HCT116 (cell line): ENCODE measurements at regions not wholly inside any gene's neighbourhood (a gene's known extent, or its start where the extent isn't known, plus 50 kb on each side); places are given as distances from the start of the nearest gene placed in this dataset.

Source experiments
- ATAC-seq: fragments of 200-7000 bp; cut with Tn5 transposase; 2 replicates; pipeline ENCODE4 v1.9.1; 2020; ENCODE audit warnings: mild to moderate bottlenecking, moderate library complexity
- BruUV-seq: library from RNA; stranded (reverse); fragments of 400-500 nt; replicated peaks from 2 replicates; lab custom pipeline; 2021; lab: Mats Ljungman, UMichigan
- CTCF ChIA-PET: fragments of 300-600 bp; sonication (Branson Sonifier 250); formaldehyde crosslinking; loops from one replicate; lab custom pipeline; 2021; ENCODE audit warnings: antibody characterized with exemption; lab: Charles Lee
- POLR2A ChIA-PET: fragments of 300-600, 350-600 bp; sonication (Branson Sonifier 250); formaldehyde crosslinking; loops from one replicate; lab custom pipeline; 2021; ENCODE audit warnings: antibody characterized with exemption; lab: Charles Lee
- RAD21 ChIA-PET, 2 experiments: fragments of 300-600 bp; sonication (Branson Sonifier 250); formaldehyde crosslinking; loops; one replicate each; lab custom pipeline; 2023; ENCODE audit warnings: low total read pairs in 2 of 2; ENCODE audit not compliant: uncharacterized antibody in 2 of 2, unreplicated experiment in 2 of 2, low non-redundant PET in 1 of 2; lab: Charles Lee
- DNase-seq: peaks from one replicate; pipeline ENCODE4 v3.0.0-alpha.2; 2010; ENCODE audit warnings: low read depth, low spot score
- H2AFZ ChIP-seq: fragments of 200-600 bp; shearing (Covaris generic), sonication (generic); 2 replicates; pipeline ENCODE4 v1.6.1; 2017; ENCODE audit warnings: low read depth, mixed run types, mixed read lengths, antibody characterized with exemption, low read length; ENCODE audit not compliant: poor library complexity, severe bottlenecking
- H3K27ac ChIP-seq: 2 replicates; pipeline ENCODE4 v1.5.1; 2012; ENCODE audit warnings: low read depth, low read length
- H3K27me3 ChIP-seq: fragments of 200-600 bp; sonication (generic); 2 replicates; pipeline ENCODE4 v1.6.1; 2016; ENCODE audit warnings: mixed run types, low read length, mixed read lengths; ENCODE audit not compliant: insufficient read depth
- H3K36me3 ChIP-seq, 2 experiments: fragments of 200-500 bp in 1 of 2; fragments of 200-600 bp in 1 of 2; sonication (Bioruptor generic) in 1 of 2; sonication (generic) in 1 of 2; 2 replicates each; pipeline versions ENCODE4 v1.5.1 to v1.6.1; 2014 to 2016; ENCODE audit warnings: low read length in 2 of 2, inconsistent platforms in 1 of 2, mixed read lengths in 1 of 2, mixed run types in 1 of 2; ENCODE audit not compliant: insufficient read depth in 2 of 2, control insufficient read depth in 1 of 2
- H3K4me1 ChIP-seq, 2 experiments: fragments of 200-600 bp in 1 of 2; sonication (generic) in 1 of 2; 2 replicates each; pipeline versions ENCODE4 v1.5.1 to v1.6.1; 2012 to 2017; ENCODE audit warnings: low read length in 2 of 2, inconsistent platforms in 1 of 2, mild to moderate bottlenecking in 1 of 2, mixed read lengths in 1 of 2, mixed run types in 1 of 2, moderate library complexity in 1 of 2; ENCODE audit not compliant: insufficient read depth in 2 of 2, control insufficient read depth in 1 of 2
- H3K4me2 ChIP-seq: fragments of 200-600 bp; sonication (generic); 2 replicates; pipeline ENCODE4 v1.6.1; 2017; ENCODE audit warnings: mixed run types, low read length, mixed read lengths
- H3K4me3 ChIP-seq, 2 experiments: fragments of 200-600 bp in 1 of 2; sonication (generic) in 1 of 2; replicated peaks in 1 of 2; 2 replicates each; pipeline ENCODE4 v1.5.1; 2011 to 2016; ENCODE audit warnings: low read length in 2 of 2, control low read depth in 1 of 2, low read depth in 1 of 2, mild to moderate bottlenecking in 1 of 2, mixed read lengths in 1 of 2, mixed run types in 1 of 2
- H3K79me2 ChIP-seq: fragments of 200-600 bp; sonication (generic); 2 replicates; pipeline ENCODE4 v1.6.1; 2017; ENCODE audit warnings: mild to moderate bottlenecking, mixed run types, low read length, moderate library complexity, mixed read lengths; ENCODE audit not compliant: insufficient read depth
- H3K9ac ChIP-seq: fragments of 200-600 bp; sonication (generic); 2 replicates; pipeline ENCODE4 v1.6.1; 2016; ENCODE audit warnings: low read length, mixed read lengths
- H3K9me2 ChIP-seq: fragments of 200-600 bp; sonication (generic), shearing (Covaris generic); 2 replicates; pipeline ENCODE4 v1.6.1; 2017; ENCODE audit warnings: mixed run types, mild to moderate bottlenecking, moderate library complexity; ENCODE audit not compliant: insufficient read depth
- H3K9me3 ChIP-seq, 2 experiments: fragments of 200-500 bp in 1 of 2; fragments of 200-600 bp in 1 of 2; sonication (Bioruptor generic) in 1 of 2; sonication (generic) in 1 of 2; 2 replicates each; pipeline ENCODE4 v1.6.1; 2014 to 2017; ENCODE audit warnings: low read length in 2 of 2, mixed read lengths in 2 of 2, inconsistent platforms in 1 of 2, low read depth in 1 of 2, mild to moderate bottlenecking in 1 of 2, mixed run types in 1 of 2, moderate library complexity in 1 of 2; ENCODE audit not compliant: control insufficient read depth in 1 of 2, insufficient read depth in 1 of 2
- H4K20me1 ChIP-seq: fragments of 200-600 bp; sonication (generic), shearing (Covaris generic); 2 replicates; pipeline ENCODE4 v1.6.1; 2017; ENCODE audit warnings: mixed run types, mild to moderate bottlenecking, moderate library complexity; ENCODE audit not compliant: insufficient read depth
- EZH2phosphoT487 ChIP-seq: fragments of 200-600 bp; IDR thresholded peaks from 2 replicates; pipeline ENCODE4 v1.6.1; 2018; ENCODE audit warnings: antibody characterized with exemption, borderline replicate concordance
- POLR2AphosphoS5 ChIP-seq: IDR thresholded peaks from 2 replicates; pipeline ENCODE4 v1.6.1; 2011; ENCODE audit warnings: mild to moderate bottlenecking, low read depth, low read length, moderate library complexity
- SRF ChIP-seq: IDR thresholded peaks from 2 replicates; pipeline ENCODE4 v1.6.1; 2012; ENCODE audit warnings: low read depth
- intact Hi-C: fragments of 100-400 bp; cut with micrococcal nuclease; formaldehyde crosslinking; loops from 2 replicates; pipeline ENCODE4 v1.10.0; 2022
- TF ChIP-seq, protein P1 (sequence below): IDR thresholded peaks from 2 replicates; pipeline ENCODE4 v1.6.1; 2012; ENCODE audit warnings: low read depth

DNA sequence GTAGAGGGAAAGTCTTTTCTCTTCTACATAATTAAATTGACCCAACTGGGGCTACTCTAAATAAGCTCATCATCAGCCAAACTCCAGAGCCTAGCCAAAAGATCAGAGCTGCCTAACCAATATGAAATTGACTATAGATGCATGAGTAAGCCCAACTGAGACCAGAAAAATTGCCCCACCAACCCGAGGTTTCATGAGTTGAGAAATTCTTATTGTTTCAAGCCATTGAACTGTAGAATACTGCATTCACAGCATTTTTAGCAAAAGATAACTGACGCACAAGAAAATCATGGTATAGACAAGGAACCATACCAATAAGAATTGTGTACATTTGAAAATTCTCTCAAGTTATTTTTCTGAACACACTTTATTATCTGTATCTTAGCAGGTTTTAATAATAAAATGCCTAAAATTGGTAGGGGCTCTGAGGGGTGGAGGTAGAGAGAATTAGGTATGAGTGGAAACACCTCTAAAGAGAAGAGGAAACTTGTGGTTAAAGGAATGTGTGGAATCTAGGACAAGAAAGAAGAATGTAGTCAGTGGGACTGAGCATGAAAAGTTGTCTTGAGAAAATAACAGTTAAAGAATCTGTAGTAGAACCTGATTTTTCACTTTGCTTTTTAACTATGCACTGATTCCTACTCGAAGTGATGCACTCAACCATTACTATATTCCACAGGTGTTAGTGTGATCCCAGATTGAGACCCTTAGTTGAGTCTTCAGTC, 200.9 kb upstream of the PPP1R2C start (continued):
- TF ChIP-seq, protein P1, sequence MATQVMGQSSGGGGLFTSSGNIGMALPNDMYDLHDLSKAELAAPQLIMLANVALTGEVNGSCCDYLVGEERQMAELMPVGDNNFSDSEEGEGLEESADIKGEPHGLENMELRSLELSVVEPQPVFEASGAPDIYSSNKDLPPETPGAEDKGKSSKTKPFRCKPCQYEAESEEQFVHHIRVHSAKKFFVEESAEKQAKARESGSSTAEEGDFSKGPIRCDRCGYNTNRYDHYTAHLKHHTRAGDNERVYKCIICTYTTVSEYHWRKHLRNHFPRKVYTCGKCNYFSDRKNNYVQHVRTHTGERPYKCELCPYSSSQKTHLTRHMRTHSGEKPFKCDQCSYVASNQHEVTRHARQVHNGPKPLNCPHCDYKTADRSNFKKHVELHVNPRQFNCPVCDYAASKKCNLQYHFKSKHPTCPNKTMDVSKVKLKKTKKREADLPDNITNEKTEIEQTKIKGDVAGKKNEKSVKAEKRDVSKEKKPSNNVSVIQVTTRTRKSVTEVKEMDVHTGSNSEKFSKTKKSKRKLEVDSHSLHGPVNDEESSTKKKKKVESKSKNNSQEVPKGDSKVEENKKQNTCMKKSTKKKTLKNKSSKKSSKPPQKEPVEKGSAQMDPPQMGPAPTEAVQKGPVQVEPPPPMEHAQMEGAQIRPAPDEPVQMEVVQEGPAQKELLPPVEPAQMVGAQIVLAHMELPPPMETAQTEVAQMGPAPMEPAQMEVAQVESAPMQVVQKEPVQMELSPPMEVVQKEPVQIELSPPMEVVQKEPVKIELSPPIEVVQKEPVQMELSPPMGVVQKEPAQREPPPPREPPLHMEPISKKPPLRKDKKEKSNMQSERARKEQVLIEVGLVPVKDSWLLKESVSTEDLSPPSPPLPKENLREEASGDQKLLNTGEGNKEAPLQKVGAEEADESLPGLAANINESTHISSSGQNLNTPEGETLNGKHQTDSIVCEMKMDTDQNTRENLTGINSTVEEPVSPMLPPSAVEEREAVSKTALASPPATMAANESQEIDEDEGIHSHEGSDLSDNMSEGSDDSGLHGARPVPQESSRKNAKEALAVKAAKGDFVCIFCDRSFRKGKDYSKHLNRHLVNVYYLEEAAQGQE = no peak
- TF ChIP-seq EZH2phosphoT487 (no peak), SRF (no peak)

DNA sequence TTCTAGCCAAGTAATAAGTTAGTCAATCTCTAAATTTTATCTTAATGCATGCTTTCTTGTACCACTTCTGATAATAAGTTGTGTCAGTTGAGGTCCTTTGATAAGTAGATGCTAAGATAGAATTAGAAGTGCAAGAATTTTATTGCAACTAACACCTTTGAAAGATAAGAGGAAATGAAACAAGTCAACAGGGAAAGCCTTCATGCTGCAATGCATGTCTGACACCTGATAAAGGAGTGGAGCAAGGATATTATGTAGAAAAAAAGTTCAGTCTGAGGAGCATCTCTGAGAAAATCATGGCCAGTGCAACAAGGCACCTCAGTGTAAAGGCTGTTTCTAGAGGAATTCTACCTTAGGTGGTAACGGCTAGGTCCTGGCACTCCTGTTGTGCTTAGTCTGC, 210.7 kb upstream of the PPP1R2C start:
- Histone ChIP-seq H3K4me3 (no peak overlapping the region), H3K4me1 (peaks cover 0 to 7% of the 10 kb centered on the region in 2 experiments; a peak in 1 of 4 replicates), H3K27ac (no peak overlapping the region), H3K79me2 (no peaks in the 10 kb centered on the region), H3K9me2 (no peaks in the 10 kb centered on the region), H3K9me3 (no peaks in the 10 kb centered on the region), H3K4me2 (no peak overlapping the region), H2AFZ (no peak overlapping the region), H3K9ac (no peak overlapping the region), H3K36me3 (no peaks in the 10 kb centered on the region), H3K27me3 (no peaks in the 10 kb centered on the region), H4K20me1 (no peaks in the 10 kb centered on the region)
- BruUV-seq = no TSS peak
- CTCF ChIA-PET = no interaction called here
- intact Hi-C loops = no loop called here
- DNase-seq (no peak), ATAC-seq (no peak)
- no peak for TF ChIP-seq POLR2AphosphoS5
- RAD21 ChIA-PET = no interaction called here
- POLR2A ChIA-PET = no interaction called here
